ENCODE measurements at regions not wholly inside any gene's neighbourhood (a gene's known extent, or its start where the extent isn't known, plus 50 kb on each side); places are given as distances from the start of the nearest gene placed in this dataset.

GRCh38 chr9:13786131-13786530 lies 506.6 kb upstream of the MPDZ start:
- no peak overlapping the region for H3K27ac ChIP-seq
- no peak for TF ChIP-seq CTCF (conservative IDR thresholded peaks at IDR 0.05)

DNA sequence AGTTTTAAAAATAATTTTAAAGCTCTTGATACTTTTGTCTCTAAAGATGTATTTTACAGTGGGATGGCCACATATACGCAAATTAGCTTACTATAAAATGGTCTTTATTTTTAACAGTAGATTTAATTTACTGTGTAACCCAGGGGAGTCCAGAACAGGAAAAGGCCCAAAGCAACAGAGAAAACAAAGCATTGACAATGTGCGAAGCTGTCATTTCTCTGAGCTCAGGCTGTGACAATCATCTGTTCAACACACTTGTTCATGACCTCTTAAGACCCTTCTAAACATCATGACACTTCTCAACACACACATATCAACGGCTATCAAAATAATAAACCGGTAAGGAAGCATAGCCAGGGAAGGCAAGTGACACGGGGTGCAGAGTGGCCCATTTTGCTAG lies 499.6 kb upstream of the MPDZ start:
- H3K27ac ChIP-seq = no peak overlapping the region
- TF ChIP-seq CTCF (conservative IDR thresholded peaks at IDR 0.05) = no peak

GRCh38 chr9:13778631-13779030 lies 499.1 kb upstream of the MPDZ start:
- no peak overlapping the region for H3K27ac ChIP-seq
- TF ChIP-seq CTCF (conservative IDR thresholded peaks at IDR 0.05) = no peak

DNA sequence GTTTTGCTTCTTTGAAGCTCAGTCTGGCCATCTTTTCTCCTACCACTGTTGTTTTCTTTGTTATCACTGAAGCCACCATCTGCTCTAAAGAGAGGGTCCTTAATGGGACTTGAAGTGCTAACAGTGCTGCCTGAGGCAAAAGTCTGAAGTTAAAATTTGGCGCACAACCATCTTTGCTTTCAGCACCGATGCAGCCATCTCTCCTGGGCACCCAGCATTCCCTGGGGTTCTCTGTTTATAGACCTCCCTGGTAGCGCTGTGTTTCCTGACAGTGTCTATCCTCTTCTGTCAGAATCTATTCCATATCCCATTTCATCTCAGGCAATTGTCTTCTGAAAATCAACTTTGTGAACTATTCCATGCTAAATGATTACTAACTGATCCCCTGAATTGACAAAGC lies 491.5 kb upstream of the MPDZ start:
- H3K27ac ChIP-seq = no peak overlapping the region
- TF ChIP-seq CTCF (conservative IDR thresholded peaks at IDR 0.05) = no peak

DNA sequence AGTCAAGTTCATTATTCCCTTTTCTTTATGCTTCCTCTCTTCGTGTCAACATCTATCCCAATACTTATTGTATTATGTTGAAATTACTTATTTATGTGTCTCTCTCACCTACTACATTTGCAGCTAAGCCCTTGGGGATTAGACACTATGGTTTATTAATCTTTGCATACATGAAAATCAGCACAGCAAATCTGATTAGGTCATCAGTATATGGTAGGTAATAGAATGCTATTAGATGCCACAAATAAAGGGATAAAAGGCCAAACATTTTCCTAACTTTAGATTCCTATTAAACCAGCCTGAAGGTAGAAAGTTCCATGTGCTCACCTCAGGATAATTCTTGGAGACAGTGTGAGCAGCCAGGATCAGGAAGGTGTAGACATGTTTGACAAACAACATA lies 490.1 kb upstream of the MPDZ start:
- TF ChIP-seq CTCF (conservative IDR thresholded peaks at IDR 0.05) = no peak
- H3K27ac ChIP-seq = no peak overlapping the region

DNA sequence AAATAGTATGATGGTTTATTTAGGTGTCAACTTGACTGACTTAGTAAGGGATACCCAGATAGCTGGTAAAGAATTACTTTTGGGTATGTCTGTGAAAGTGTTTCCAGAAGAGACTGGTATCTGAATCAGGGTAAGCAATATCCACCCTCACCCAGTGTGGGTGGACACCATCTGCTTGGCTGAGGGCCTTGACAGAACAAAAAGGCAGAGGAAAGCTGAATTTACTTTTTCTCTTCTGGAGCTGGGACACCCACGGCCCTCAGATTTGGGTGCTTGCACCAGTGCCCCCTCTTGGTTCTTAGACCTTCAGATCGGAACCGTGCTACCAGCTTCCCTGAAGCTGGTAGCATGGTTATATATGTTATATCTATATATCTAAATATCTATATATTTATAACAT lies 489.5 kb upstream of the MPDZ start:
- no peak overlapping the region for H3K27ac ChIP-seq
- TF ChIP-seq CTCF (conservative IDR thresholded peaks at IDR 0.05) = no peak

- TF ChIP-seq CTCF (conservative IDR thresholded peaks at IDR 0.05) = no peak
- no peak overlapping the region for H3K27ac ChIP-seq
These were observed 482.7 kb upstream of the MPDZ start for GRCh38 chr9:13762209-13762608.

DNA sequence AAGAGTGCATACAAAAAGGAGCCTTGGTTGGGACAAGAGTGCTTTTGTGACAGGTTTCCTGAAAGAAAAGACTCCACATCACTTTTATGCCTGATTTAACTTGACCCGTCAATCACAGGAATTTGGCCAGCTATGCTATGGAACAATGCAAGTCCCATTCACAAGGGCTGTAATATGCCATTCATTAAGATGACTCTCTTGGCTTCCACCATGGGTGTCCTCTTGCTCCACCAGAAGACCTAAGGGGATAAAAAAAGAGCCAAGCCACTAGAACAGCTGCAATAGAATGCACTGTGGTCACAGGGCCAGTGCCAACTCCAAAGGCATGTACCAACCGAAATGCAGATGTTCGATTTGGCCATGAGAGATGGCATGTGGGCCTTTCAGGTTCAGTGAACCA lies 480.1 kb upstream of the MPDZ start:
- no peak for TF ChIP-seq CTCF (conservative IDR thresholded peaks at IDR 0.05)
- H3K27ac ChIP-seq = no peak overlapping the region
